WI38 (cell line): ENCODE measurements at regions not wholly inside any gene's neighbourhood (a gene's known extent, or its start where the extent isn't known, plus 50 kb on each side); places are given as distances from the start of the nearest gene placed in this dataset.
"Not testable (repeated sequence)": the region's sequence is repeated elsewhere in the genome, so short reads cannot be mapped to it uniquely, and the experiment has no call there.

Experiments
- H3K4me3 ChIP-seq: 2 replicates; pipeline ENCODE4 v1.5.1; 2011; ENCODE audit warnings: low read depth, mild to moderate bottlenecking, control low read depth, low read length
- CTCF ChIP-seq: IDR thresholded peaks from 2 replicates; pipeline ENCODE4 v1.5.1; 2012; ENCODE audit warnings: low read depth, mild to moderate bottlenecking, control low read depth, low read length

DNA sequence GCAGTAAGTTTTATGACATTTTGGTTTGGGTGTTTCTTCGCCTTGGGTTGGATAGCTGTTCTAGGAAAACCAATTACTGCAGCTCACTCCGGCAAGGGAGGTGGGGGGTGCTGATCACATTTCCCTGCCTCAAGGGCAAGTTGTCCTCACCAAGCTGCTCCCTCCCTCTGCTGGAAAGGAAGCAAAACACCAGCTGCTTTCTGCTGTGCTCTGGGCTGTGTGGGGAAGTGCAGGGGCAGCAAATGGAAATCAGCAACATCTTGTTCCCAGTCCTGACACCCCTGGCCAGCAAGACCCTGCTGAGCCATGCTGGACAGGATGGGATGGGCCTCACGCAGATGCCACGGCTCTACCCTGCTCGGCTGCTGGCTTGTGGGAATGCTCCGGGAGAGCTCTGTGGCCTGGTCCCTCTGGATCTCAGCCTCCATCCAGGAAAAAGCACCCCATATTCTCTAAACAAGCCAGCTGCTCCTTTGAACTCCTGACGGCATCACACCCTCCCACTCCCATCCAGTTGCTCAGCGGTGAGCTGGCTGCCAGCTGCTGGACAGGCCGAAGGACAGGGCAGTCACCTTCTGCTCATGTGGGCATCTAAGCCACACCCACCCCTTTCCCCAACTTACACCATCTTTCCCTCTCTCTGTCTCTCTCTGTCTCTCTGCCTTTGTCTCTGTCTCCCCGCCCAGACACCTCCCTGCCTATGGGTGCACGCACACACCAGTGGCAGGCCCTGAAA is 52.4 kb upstream of the EIF5 start:
- H3K4me3 ChIP-seq: no peak overlapping the region
- peak; percentile 42 for TF ChIP-seq CTCF

- H3K4me3 ChIP-seq: not testable (repeated sequence)
Observed at GRCh38 chr14:103282309-103282708, 51.7 kb upstream of the EIF5 start.

- H3K4me3 ChIP-seq: no peak overlapping the region
- no peak for TF ChIP-seq CTCF
Observed at GRCh38 chr14:103282932-103283331, 51.1 kb upstream of the EIF5 start.

- H3K4me3 ChIP-seq: no peak overlapping the region
- no peak for TF ChIP-seq CTCF
Observed at GRCh38 chr14:103283916-103284315, 50.1 kb upstream of the EIF5 start.
